ENCODE measurements at regions not wholly inside any gene's neighbourhood (a gene's known extent, or its start where the extent isn't known, plus 50 kb on each side); places are given as distances from the start of the nearest gene placed in this dataset.

DNA sequence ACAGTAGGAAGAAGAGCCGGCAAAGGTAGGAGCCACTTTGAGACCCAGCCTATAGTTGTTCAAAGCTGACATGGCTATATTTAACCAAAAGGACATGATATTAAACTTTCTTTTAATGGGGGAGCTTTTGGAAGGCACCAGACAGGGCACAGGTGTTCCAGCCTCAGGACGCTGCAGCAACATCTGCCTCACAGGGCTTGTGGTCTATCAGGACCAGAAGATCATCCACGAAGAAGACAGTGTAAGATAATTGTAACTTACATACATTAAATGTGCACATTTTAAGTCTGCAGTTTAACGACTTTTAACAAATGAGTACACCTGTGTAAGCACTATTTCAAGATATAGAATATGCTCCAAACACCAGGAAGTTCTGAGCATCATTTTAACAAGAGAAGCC is 168.2 kb upstream of the PMEPA1 start:
- TF ChIP-seq, protein P1, sequence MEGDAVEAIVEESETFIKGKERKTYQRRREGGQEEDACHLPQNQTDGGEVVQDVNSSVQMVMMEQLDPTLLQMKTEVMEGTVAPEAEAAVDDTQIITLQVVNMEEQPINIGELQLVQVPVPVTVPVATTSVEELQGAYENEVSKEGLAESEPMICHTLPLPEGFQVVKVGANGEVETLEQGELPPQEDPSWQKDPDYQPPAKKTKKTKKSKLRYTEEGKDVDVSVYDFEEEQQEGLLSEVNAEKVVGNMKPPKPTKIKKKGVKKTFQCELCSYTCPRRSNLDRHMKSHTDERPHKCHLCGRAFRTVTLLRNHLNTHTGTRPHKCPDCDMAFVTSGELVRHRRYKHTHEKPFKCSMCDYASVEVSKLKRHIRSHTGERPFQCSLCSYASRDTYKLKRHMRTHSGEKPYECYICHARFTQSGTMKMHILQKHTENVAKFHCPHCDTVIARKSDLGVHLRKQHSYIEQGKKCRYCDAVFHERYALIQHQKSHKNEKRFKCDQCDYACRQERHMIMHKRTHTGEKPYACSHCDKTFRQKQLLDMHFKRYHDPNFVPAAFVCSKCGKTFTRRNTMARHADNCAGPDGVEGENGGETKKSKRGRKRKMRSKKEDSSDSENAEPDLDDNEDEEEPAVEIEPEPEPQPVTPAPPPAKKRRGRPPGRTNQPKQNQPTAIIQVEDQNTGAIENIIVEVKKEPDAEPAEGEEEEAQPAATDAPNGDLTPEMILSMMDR (conservative IDR thresholded peaks at IDR 0.05), result no peak
- TF ChIP-seq ZFX (IDR thresholded peaks at IDR 0.05), result no peak
